Heart left ventricle (tissue), 13 donors: ENCODE measurements at regions not wholly inside any gene's neighbourhood (a gene's known extent, or its start where the extent isn't known, plus 50 kb on each side); places are given as distances from the start of the nearest gene placed in this dataset.
"Not testable (repeated sequence)": the region's sequence is repeated elsewhere in the genome, so short reads cannot be mapped to it uniquely, and the experiment has no call there.

Source experiments
- POLR2A ChIP-seq, 2 donors: fragments of 450-650 bp; IDR thresholded peaks; one replicate each; pipeline ENCODE4 v1.6.1; 2017; ENCODE audit warnings: antibody characterized with exemption in 2 of 2, mild to moderate bottlenecking in 2 of 2, moderate library complexity in 2 of 2
- TF ChIP-seq, protein P1 (sequence below), 12 donors: fragments of 200-600 bp; sonication (generic) in 4 of 12; IDR thresholded peaks; one replicate each; pipeline versions ENCODE4 v1.5.0 to v1.8.0; 2018 to 2022; ENCODE audit warnings: antibody characterized with exemption in 12 of 12, mild to moderate bottlenecking in 5 of 12
- donor health status: ischemic (EF 13 %, LVEDD 7.1; RV severe dilation, severe dysfunction).
- donor health status: DM: no; HTN: yes; CAD: no.
- donor health status: DM: no; HTN: no; CAD: no.
- donor health status: ischemic (EF 25% LVEDD 6.9; RV normal size, moderate dysfunction).
- donor health status: ischemic (EF 25% LVEDD 5.7; RV mildly dilated, moderate dysfunction).
- donor health status: ischemic (EF 35%, LVEDD 5.7; RV mildly dilated, moderate dysfunction).
- donor health status: nonischemic (EF 11% LVEDD 7.7; RV severe dilation, severe dysfunction).
- donor health status: DM: yes; HTN: yes; CAD: no.
- donor health status: PGD.
- donor health status: ischemic (EF 29% LVEDD 5.4; RV normal size, mild dysfunction).
- donor health status: nonischemic (EF 23%, LVEDD 6.1; RV moderate dilation, normal function).

DNA sequence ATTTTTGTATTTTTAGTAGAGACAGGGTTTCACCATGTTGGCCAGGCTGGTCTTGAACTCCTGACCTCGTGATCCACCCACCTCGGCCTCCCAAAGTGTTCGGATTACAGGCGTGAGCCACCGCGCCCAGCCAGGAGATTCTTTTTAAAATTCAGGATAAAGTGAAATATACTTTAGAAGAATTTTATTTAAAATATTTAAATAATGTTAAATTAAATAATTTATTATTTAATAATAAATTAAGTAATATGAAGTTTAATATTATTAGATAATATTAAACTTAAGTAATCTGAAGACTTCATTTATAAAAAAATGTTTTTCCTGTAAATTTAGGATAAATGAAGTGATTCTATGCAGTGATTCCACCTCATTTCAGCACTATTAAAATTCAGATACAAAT, 175.2 kb upstream of the NANOGP8 start:
- TF ChIP-seq POLR2A (IDR thresholded peaks at IDR 0.05) = not testable (repeated sequence)
- TF ChIP-seq, protein P1, sequence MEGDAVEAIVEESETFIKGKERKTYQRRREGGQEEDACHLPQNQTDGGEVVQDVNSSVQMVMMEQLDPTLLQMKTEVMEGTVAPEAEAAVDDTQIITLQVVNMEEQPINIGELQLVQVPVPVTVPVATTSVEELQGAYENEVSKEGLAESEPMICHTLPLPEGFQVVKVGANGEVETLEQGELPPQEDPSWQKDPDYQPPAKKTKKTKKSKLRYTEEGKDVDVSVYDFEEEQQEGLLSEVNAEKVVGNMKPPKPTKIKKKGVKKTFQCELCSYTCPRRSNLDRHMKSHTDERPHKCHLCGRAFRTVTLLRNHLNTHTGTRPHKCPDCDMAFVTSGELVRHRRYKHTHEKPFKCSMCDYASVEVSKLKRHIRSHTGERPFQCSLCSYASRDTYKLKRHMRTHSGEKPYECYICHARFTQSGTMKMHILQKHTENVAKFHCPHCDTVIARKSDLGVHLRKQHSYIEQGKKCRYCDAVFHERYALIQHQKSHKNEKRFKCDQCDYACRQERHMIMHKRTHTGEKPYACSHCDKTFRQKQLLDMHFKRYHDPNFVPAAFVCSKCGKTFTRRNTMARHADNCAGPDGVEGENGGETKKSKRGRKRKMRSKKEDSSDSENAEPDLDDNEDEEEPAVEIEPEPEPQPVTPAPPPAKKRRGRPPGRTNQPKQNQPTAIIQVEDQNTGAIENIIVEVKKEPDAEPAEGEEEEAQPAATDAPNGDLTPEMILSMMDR (IDR thresholded peaks at IDR 0.05) = not testable (repeated sequence)
